Activated CD4-positive, alpha-beta T cell treated with anti-CD3 and anti-CD28 coated beads, Interleukin-10, Interleukin-2, amounts not matched to agents 100 ng/mL and 50 ng/mL, durations not matched to agents 16 hours and 8 hours (primary cell): ENCODE measurements at regions not wholly inside any gene's neighbourhood (a gene's known extent, or its start where the extent isn't known, plus 50 kb on each side); places are given as distances from the start of the nearest gene placed in this dataset.
"Not testable (repeated sequence)": the region's sequence is repeated elsewhere in the genome, so short reads cannot be mapped to it uniquely, and the experiment has no call there.

Experiments used
- DNase-seq: peaks from one replicate; pipeline ENCODE4 v3.0.0-alpha.2; 2020

DNA sequence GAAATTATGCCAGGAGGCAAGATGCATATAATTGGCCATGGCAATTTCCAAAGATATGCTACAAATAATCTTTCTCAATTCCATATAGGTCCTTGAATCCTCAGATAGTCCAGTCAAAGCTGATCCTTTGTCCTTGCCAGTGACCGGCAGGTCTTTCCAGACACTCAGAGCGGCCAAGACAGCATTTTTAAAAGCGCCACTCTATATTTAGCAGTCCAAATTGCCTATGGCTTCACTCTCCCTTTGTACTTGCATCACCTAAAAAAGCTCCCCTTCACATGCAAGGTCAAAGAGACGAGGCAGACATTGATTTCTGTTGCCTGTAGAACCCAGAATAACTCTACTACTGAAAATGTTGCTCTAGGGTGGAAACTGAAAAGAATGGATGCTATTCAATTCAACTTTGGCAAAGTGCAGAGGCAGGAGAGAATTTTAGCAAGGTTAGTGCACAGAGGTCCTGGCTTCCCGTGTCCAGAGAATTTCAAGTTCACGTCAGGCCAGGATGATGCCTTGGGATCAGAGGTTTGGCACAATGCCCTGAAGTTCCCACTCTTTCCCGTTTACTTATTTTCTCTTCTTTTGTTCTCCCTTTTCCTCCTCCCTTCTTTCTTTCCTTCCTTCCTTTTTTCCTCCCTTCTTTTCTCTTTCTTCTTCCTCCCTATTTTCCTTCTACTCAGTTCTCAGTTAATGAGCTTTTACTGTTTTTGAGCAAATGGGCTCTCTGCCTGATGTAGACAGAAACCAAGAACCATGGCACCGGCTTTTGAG lies 108.5 kb downstream of the KCNK1 start:
- DNase-seq: no peak

DNA sequence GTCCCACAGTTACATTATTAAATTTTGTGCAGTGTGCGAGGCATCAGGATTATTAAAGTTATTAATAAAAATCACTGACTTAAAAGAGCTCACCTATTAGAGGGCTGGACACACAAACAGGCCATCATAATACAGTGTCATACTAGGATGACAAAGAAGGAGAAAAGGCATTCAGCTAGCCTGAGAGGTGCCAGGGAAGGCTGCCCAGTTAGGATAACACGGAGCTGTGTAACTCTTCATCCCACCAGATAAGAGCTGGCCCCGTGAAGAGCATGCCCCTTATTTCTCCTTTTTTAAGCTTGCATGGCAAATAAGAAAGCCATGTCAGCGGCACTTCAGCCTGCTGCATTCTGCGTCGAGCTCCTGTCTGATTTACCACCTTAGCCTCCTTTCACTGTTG lies 109.5 kb downstream of the KCNK1 start:
- DNase-seq: no peak

DNA sequence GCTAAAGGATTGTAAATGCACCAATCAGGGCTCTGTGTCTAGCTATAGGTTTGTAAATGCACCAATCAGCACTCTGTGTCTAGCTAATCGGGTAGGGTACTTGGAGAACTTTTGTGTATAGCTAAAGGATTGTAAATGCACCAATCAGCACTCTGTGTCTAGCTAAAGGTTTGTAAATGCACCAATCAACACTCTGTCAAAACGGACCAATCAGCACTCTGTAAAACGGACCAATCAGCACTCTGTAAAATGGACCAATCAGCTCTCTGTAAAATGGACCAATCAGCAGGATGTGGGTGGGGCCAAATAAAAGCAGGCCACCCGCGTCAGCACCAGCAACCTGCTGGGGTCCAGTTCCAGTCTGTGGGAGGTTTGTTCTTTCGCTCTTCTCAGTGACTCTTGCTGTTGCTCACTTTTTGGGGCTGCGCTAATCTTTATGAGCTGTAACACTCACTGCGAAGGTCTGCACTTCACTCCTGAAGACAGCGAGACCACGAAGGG lies 110.3 kb downstream of the KCNK1 start:
- DNase-seq: not testable (repeated sequence)

DNA sequence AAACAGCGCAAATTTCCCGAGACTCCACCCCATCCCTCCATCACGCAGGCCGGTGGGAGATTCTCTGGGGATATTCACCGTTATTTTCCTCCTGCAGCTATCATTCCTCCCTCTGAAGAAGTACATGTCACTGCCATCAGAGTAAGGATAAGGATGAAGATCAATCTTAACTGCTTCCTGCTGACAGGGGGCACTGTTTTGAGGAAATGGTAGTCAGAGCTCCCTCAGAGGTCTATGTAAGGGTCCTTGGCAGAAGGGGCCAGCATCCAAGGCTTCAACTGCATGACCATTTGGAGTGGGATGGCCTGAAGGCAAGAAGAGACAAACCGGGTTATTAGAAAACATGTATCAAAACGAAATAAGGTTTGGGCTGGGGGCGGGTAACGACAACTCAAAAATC lies 111.5 kb downstream of the KCNK1 start:
- DNase-seq: no peak

DNA sequence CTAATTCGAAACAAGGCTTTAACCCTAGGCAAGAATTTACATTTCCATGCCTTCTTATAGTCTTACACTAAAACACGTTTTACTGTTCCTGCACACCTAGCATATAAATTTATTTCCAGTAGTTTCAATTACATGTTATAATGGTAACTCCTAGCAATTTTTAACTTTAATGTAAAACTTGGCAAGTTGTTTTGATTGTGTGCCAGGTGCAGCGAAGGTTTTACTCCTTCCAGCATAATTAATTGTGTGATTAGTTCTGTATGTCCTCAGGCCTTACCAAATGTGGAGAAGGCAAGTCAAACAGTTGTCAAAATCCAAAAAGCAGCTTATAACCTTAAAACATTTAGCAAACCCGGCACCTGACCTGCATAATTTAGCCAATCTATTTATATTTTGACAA lies 114.8 kb downstream of the KCNK1 start:
- no peak for DNase-seq

DNA sequence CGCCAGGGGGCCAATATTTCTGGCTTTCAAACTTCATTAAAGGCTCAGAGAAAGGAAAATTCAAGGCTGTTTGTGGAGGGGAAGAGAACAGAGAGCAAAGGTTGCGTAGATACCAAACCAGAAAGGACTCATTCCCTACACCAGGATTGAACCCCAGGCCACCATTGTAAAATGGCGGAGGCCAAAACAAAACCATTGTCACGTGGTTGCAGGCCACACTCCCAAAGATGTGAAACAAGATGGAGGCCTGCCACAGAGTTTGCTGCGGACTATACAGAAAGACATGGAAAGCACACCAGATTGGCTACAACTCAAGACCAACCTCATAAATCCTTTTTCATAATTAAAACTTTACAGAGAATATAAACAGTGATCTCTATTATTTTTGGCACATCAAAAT lies 116.5 kb downstream of the KCNK1 start:
- no peak for DNase-seq

DNA sequence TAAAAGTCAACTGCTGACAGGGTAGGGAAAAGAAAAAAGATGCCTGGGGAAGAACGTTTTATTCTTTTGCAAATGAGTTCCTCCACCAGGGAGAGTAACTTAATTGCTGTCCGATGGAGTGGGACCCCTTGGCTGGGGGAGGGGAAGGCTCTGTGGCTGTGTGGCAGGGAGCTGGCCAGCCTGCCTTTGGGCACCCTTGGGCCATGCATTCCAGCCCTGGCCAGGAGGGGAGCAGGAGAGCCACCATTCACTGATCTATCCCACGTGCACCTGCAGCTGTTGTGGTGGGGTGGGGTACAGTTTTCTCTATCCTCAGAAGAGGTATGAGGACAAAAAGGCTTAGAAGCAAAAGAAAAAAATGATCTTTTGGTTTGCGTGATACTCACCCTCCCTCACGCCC lies 116.9 kb downstream of the KCNK1 start:
- no peak for DNase-seq

DNA sequence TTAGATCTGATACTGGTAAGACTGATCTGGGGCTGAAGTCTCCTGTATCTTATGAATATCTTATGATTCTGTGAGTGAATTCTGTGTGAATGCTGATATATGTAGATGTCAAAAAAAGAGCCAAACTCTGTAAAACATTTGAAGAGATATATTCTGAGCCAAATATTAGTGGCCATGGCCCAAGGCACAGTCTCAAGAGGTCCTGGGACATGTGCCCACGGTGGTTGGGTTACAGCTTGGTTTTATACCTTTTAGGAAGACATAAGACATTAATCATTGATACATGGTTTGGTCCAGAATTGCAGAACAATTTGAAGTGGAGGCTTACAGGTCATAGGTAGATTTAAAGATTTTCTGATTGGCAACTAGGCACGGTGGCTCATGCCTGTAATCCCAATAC lies 118.3 kb downstream of the KCNK1 start:
- no peak for DNase-seq

DNA sequence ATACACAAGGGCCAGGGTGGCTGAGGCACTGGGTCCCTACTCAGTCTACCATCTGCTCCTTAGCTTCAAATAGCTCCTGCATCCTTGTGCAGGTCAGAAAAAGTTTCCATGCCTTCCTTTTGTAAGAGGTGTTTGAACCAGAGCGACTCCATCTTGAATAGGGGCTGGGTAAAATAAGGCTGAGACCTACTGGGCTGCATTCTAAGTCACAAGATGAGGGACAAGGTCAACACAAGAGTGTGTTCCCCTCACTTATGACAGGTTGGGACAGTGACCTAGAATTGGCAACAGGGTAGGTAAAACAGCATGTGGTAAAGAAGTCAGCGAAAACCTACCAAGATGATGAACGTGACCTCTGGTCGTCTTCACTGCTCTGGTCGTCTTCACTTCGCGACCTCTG lies 120.5 kb downstream of the KCNK1 start:
- no peak for DNase-seq

DNA sequence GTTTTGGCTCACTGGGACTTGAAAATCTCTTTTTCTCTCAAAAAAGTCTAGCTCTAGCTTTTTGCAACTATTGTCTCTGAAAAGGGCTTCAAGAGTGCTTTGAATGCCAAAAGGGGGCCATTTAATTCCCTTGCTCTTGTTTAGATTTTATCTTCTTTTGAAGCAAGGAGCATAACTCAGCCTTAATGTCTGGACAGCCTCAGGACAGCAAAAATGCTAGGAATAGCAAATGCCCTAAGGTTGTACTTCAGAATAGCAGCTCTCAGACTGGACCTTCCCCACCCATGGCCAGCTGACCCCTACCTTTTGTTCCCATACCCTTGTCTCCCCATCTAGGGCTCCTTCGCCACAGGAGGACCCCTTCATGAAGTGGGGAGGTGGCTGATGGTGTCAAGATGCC lies 121.4 kb downstream of the KCNK1 start:
- DNase-seq: no peak

DNA sequence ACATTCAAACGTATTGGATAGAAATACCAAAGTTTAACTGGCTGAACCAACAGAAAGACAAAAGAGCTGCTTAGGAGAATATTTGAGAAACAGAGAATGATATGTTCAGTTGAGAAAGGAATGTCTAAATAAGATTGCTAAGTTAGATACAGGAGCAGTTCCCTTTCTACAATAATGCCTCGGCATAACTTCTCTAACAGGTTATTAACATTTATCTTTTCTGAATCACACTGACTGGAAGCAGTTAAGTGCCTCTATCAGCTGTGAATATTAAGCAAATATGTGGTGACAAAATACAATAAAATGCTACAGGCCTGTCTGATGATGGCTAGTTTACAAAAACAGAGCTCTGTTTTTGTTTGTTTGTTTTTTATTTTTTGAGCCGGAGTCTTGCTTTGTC lies 121.9 kb downstream of the KCNK1 start:
- no peak for DNase-seq

DNA sequence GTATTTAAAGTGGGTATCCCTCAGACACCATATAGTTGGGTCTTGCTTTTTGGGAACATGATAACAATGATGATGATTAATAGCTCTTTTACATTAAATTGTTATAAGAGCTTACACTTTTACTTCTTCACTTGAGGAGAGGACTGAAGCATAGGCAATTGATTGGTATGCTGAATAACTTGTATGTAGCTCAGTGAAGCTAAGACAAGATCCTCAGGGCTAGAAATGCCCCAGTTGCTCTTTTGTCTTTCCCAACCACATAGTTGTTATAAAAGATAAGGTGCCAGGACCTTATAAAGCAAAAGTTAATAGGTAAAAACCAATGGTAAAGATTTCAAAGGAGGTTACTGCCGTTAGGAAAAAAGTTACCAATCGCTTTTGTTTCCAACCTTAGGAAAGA lies 123.4 kb downstream of the KCNK1 start:
- DNase-seq: no peak

DNA sequence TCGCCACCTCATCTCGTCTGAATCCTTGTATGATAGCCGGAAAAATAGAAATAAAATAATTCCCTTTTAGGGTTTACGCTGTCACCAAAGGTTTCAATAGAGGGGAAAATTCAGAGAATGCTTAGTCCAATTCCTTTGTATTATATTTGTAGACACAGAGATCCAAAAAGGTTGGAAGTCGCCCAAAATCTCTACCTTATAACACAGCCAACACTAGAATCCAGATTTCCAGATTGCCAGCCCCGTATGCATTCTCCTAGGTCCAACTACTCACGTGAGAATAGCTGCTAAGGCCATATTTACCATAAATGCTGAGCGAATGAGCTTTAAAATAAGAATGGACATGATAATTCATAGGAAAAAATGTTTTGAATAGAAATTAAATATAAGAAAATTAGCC lies 124.5 kb downstream of the KCNK1 start:
- DNase-seq: no peak

DNA sequence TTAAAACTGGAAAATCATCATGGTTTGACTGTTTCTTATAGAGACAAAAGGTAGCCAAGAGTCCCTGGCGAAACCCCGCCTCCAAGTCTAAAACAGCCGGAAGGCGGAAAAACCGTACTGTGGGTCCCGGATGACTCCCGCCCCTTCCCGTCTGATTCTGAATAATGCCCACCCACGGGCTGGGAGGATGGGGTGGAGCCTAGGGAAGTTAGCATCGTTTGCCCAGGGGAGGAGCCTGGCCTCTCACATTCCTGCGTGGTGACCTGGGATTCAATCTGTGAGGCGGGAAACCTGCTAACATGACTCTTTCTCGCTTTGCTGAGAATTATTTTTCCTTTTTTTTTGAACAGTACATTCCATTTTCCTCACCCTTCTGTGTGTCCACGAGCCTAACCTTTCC lies 124.9 kb downstream of the KCNK1 start:
- no peak for DNase-seq

DNA sequence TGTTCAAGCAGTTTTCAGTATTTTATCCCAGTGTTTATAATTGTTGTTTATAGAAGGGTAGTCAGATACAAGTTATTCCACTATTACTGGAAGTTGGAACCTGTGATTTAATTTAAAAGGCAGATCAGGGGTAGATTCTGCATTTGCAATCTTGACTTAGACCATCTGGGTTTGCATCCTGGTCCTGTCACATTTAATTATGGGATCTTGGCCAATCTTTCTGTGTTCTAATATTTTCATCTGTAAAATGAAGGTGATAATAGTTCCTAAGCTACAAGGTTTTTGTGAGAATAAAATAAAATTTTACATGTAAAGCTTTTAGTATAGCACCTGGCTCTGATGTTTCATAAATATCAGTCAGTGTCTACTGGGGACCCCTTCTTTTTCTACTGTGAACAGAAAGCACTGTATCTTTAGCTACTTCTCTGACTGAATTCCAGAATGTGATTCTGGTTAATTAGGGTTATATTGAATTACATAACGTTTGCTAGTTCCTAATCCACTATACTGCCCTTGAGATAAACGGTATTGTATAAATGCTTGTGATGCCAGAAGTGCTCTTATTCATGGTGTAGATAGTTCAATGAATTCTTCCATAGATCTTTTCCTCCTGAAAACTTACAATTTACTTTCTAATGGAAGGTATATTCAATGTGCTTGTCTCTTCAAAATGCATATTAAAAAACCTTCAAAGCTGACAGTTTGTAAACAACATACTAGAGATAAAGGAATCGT lies 131.0 kb downstream of the KCNK1 start:
- no peak for DNase-seq

DNA sequence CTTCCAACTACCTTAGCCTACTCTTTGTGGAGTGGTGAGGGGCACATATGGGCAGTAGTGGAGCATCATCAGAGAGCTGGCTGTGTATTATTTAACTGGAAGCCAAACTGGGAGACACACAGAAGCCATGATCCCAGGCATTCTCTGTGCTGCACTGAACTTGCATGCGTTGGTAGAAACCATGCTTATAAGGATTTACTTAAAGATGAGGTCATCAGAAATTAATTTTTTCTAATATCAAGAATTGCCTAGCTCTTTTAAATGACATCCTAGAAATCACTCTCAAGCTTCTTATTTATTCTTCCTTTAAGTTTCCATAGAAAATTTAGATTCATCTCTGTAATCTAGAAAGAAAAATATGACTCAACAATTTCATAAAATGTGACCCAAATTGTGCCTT lies 136.2 kb downstream of the KCNK1 start:
- DNase-seq: no peak

DNA sequence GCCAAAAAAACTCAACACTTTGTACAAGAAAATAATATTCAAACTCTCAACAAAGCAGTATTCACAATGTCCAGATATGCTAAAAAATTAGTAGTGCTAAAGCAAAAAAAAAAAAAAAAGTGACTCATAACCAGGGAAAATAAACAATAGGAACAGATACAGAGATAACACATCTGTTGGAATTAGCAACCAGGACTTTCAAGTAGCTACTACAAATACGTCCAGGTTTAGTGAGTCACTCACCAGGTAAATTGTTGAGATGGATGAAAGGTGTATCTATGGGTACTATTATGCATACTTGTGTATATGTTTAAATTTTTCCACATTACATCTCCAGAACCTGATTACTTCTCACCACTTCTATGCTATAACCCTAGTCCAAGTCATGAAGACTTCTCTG lies 144.8 kb upstream of the SLC35F3 start:
- DNase-seq: no peak

DNA sequence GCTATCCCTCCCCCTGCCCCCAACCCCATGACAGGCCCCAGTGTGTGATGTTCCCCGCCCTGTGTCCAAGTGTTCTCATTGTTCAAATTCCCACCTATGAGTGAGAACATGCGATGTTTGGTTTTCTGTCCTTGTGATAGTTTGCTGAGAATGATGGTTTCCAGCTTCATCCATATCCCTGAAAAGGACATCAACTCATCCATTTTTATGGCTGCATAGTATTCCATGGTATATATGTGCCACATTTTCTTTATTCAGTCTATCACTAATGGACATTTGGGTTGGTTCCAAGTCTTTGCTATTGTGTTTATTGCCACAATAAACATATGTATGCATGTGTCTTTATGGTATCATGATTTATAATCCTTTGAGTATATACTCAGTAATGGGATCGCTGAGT lies 140.2 kb upstream of the SLC35F3 start:
- not testable (repeated sequence) for DNase-seq

DNA sequence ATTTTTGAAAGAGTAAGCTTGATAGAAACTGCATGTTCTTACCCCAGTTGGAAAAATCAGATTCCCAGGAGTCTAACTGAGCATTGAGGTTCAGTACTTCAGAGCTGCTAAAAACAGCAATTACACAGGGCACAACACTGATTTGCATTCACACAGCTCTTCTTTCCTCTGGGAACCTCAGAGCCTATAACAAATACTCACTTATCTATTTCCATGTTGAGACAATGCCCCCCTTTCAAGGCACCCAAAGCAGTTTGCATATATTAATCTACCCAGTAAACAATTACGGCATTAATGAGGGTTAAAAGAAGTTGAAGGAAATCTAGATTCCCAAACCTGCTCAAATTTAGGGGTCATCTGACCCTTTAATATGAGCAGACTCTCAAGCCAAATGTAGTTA lies 126.9 kb upstream of the SLC35F3 start:
- no peak for DNase-seq

DNA sequence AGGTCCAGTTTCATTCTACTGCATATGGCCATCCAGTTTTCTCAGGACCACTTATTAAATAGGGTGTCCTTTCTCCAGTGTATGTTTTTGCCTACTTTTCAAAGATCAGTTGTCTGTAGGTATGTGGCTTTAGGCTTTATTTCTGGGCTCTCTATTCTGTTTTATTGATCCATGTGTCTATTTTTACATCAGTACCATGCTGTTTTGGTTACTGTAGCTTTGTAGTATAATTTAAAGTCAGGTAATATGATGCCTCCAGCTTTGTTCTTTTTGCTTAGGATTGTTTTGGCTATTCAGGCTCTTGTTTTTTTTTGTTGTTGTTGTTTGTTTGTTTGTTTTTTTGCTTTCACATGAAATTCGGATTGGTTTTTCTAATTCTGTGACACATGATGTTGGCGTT lies 124.4 kb upstream of the SLC35F3 start:
- DNase-seq: no peak

DNA sequence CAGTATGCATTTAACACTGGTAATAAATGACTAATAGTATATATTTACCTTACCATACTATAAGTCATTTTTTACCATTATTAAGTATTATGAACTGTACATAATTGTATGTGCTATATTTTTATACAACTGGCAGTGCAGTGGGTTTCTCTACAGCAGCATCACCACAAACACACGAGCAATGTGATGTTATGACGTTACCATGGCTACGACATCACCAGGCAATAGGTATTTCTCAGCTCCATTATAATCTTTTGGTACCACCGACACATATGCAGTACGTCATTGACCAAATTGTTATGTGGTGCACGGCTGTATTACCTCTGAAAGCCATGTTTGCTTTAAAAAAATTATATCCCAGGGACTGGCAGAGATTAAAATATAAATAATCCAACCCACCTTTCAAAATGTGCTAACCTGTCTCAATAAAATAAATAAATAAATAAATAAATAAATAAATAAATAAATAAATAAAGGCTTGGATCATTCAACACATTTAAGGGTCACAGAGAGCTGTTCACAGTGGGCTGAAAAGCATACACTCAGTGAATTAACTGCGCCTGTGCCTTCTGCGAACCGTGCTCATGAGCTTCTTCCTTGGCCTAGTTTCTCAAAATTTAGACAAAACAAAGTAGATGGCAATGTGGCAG lies 121.4 kb upstream of the SLC35F3 start:
- no peak for DNase-seq

DNA sequence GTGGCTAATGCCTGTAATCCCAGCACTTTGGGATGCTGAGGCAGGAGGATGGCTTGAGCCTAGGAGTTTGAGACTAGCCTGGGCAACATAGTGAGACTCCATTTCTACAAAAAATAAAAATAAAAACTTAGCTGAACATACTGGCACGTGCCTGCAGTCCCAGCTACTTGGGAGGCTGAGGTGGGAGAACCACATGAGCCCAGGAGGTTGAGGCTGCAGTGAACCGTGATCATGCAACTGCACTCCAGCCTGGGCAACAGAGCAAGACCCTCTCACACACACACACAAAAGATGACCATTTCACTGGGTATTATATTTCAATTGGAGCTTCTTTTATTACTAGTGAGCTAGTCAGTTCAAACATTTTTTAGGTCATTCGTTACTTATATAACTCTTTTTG lies 116.9 kb upstream of the SLC35F3 start:
- no peak for DNase-seq

DNA sequence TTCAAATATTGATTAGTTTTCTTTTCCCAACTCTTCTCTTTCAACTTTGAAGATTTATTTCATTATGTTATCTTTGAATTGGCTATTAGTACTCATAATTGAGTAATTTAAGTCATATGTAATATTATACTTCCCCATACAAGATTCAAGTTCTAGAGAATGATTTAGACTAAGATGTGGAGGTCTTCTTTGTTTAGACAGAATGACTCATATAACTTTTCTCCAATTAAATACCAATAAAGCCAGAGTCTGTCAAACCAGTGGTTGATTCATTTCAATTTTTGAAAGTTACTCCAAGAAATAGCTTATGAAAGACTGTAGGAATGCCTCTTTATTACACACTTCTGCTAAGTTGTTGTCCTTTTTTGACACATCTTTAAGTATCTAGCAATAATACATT lies 115.8 kb upstream of the SLC35F3 start:
- DNase-seq: peak; percentile 1

DNA sequence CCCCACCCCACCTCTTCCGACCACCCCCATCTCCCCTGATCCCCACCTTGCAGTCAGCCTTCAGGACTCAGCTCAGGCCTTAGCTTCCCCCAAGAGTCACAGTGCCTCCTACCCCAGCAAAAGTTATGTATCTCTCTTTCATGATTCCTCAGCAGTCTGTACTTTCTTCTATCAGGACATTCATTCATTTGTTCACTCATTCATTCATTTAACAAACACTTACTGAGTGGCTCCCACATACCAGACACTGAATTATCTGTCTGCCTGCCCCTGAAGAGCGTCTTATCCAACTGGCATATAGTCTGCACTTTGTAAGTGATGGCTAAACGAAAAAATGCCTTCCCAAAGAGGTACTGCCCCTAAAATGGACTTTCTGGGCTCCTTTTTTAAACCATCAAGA lies 114.4 kb upstream of the SLC35F3 start:
- no peak for DNase-seq
